Esophagus muscularis mucosa (tissue), 4 donors: ENCODE measurements at regions not wholly inside any gene's neighbourhood (a gene's known extent, or its start where the extent isn't known, plus 50 kb on each side); places are given as distances from the start of the nearest gene placed in this dataset.

Source experiments
- DNase-seq: peaks from one replicate; pipeline ENCODE4 v3.0.0-alpha.2; 2017; ENCODE audit errors: extremely low spot score
- H3K27ac ChIP-seq, 4 donors: fragments of 200-600 bp; sonication (generic); replicated peaks in 1 of 4; 1 replicate in 3 of 4; 2 replicates in 1 of 4; pipeline ENCODE4 v1.5.1; 2016 to 2019; ENCODE audit warnings: mild to moderate bottlenecking in 1 of 4
- H3K27me3 ChIP-seq, 4 donors: fragments of 200-600 bp; sonication (generic); one replicate each; pipeline versions ENCODE4 v1.5.1 to v1.6.0; 2016 to 2019
- H3K36me3 ChIP-seq, 4 donors: fragments of 200-600 bp; sonication (generic); one replicate each; pipeline ENCODE4 v1.5.1; 2016 to 2019
- H3K4me1 ChIP-seq, 4 donors: fragments of 200-600 bp; sonication (generic); one replicate each; pipeline ENCODE4 v1.5.1; 2016 to 2019
- H3K4me3 ChIP-seq, 4 donors: fragments of 200-600 bp; sonication (generic); 1 replicate in 2 of 4; 2 replicates in 2 of 4; pipeline ENCODE4 v1.5.1; 2016 to 2019; ENCODE audit warnings: mild to moderate bottlenecking in 4 of 4, moderate library complexity in 1 of 4
- H3K9me3 ChIP-seq, 4 donors: fragments of 200-600 bp; sonication (generic); 1 replicate in 3 of 4; 2 replicates in 1 of 4; pipeline ENCODE4 v1.5.1; 2016 to 2019
- CTCF ChIP-seq, 3 experiments: fragments of 200-600 bp in 2 of 3; fragments of 450-650 bp in 1 of 3; sonication (generic) in 2 of 3; IDR thresholded peaks; one replicate each; pipeline ENCODE4 v1.5.1; 2017 to 2019; ENCODE audit warnings: antibody characterized with exemption in 3 of 3, mild to moderate bottlenecking in 2 of 3, moderate library complexity in 1 of 3
- EP300 ChIP-seq: sonication (generic); formaldehyde crosslinking; IDR thresholded peaks from one replicate; pipeline ENCODE4 v1.6.1; 2017; ENCODE audit warnings: antibody characterized with exemption
- POLR2A ChIP-seq: fragments of 450-650 bp; IDR thresholded peaks from one replicate; pipeline ENCODE4 v1.6.1; 2017; ENCODE audit warnings: antibody characterized with exemption, moderate library complexity, mild to moderate bottlenecking, low read depth
- POLR2AphosphoS5 ChIP-seq, 2 donors: sonication (generic); formaldehyde crosslinking; IDR thresholded peaks; one replicate each; pipeline ENCODE4 v1.6.1; 2017; ENCODE audit warnings: antibody characterized with exemption in 2 of 2
- WGBS: methylation state at CpG from one replicate; pipeline ENCODE4 v1.1.5; 2018; 5-methylcytosine and 5-hydroxymethylcytosine counted together
- intact Hi-C: fragments of 100-400 bp; cut with DNase I; formaldehyde crosslinking; loops from one replicate; pipeline ENCODE4 v1.15.1; 2023

- 92% methylated on average over 2 of the region's 2 CpGs for WGBS
Measured at GRCh38 chr11:28924004-28924403, 815.8 kb downstream of the METTL15 start.

DNA sequence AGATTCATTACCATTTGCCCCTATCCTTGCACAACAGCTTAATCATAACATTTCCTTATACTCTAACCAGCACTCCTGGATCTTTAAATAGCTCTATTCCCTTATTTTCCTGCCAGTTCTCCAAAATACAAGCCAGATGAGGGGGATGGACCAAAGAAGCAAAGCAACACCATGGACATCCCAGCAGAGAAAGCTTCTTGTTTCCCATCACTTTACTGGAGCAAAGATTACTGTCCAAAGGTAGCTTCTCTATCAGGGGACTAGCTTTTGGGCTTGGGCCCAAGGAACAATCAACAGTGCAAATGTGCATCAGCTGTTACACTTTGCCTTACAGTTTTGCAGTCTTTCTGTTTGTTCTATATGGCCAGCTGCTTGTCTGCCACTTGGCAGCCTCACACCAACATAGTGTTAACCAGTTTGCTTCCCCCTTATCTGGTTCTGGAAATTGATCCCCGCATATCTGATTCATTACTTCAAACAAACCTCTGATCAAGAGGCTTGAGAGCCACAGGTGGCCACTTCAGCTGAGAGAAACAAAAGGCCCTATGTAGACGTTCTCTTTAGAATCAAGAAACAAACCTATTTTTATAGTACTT lies 814.3 kb downstream of the METTL15 start:
- no peak for DNase-seq
- Histone ChIP-seq H3K9me3 (no peaks in the 10 kb centered on the region), H3K4me1 (no peaks in the 10 kb centered on the region), H3K27me3 (no peaks in the 10 kb centered on the region), H3K27ac (no peak overlapping the region), H3K4me3 (no peak overlapping the region), H3K36me3 (no peaks in the 10 kb centered on the region)
- intact Hi-C loops: no loop called here
- no peak for TF ChIP-seq POLR2AphosphoS5 (IDR thresholded peaks at IDR 0.05)
- no peak for TF ChIP-seq CTCF (IDR thresholded peaks at IDR 0.05)
- TF ChIP-seq EP300: no peak
- TF ChIP-seq POLR2A: no peak
- WGBS: 79% methylated on average over 2 of the region's 2 CpGs

More at GRCh38 chr11:28924004-28924403, 815.8 kb downstream of the METTL15 start:
- TF ChIP-seq CTCF (IDR thresholded peaks at IDR 0.05) (no peak), POLR2A (no peak), POLR2AphosphoS5 (IDR thresholded peaks at IDR 0.05) (no peak), EP300 (no peak)
- Histone ChIP-seq H3K4me3 (no peak overlapping the region), H3K36me3 (no peaks in the 10 kb centered on the region), H3K27ac (no peak overlapping the region), H3K27me3 (no peaks in the 10 kb centered on the region), H3K9me3 (no peaks in the 10 kb centered on the region), H3K4me1 (no peaks in the 10 kb centered on the region)
- no peak for DNase-seq
- intact Hi-C loops: no loop called here

DNA sequence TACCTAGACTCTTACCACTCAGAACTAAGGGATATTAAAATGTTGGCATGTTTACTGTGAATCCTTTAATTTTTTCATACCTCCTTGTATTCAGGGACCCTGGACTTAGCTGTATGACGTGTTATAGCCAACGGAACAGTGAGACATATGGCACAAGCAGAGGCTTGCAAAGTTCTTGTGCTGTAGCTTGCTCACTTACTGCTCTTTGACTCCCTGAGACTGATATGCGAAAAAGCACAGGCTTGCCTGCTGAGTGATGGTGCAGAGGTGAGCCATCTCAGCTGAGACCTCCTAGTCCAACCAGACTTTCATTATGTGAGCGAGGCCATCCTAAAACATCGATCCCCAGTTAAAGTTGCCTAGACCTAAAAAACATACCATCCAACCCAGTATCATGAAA lies 811.0 kb downstream of the METTL15 start:
- TF ChIP-seq EP300: no peak
- no peak for TF ChIP-seq POLR2A
- no peak for TF ChIP-seq POLR2AphosphoS5 (IDR thresholded peaks at IDR 0.05)
- TF ChIP-seq CTCF (IDR thresholded peaks at IDR 0.05): no peak
- intact Hi-C loops: no loop called here
- Histone ChIP-seq H3K4me1 (no peaks in the 10 kb centered on the region), H3K36me3 (no peaks in the 10 kb centered on the region), H3K27me3 (no peaks in the 10 kb centered on the region), H3K9me3 (no peaks in the 10 kb centered on the region), H3K4me3 (no peak overlapping the region), H3K27ac (no peak overlapping the region)
- WGBS: 92% methylated on average over 5 of the region's 5 CpGs
- no peak for DNase-seq

DNA sequence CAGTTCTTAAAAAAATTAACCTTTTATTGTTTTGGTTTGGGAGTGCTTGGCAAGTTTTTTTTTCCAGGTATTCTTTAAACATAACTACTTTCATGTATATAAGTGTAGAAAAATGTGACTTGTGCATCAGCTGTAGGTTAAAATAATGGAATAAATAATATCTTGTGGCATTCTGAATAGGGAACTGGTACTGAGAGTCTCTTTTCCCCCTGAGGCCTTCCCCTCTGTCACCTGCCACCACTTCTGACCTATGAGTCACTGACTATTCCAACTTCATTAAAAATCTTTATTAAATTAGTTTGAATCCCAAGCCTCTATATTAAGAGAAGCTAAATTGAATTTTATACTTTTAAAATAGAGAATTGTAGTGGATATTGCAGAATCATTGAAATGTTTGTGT lies 805.7 kb downstream of the METTL15 start:
- H3K36me3 ChIP-seq: no peaks in the 10 kb centered on the region
- no peak for DNase-seq
- no peak overlapping the region for H3K27ac ChIP-seq
- intact Hi-C loops: no loop called here
- H3K27me3 ChIP-seq: no peaks in the 10 kb centered on the region
- TF ChIP-seq EP300 (no peak), POLR2AphosphoS5 (IDR thresholded peaks at IDR 0.05) (no peak)
- H3K4me1 ChIP-seq: no peaks in the 10 kb centered on the region
- no peak overlapping the region for H3K4me3 ChIP-seq
- H3K9me3 ChIP-seq: no peaks in the 10 kb centered on the region

DNA sequence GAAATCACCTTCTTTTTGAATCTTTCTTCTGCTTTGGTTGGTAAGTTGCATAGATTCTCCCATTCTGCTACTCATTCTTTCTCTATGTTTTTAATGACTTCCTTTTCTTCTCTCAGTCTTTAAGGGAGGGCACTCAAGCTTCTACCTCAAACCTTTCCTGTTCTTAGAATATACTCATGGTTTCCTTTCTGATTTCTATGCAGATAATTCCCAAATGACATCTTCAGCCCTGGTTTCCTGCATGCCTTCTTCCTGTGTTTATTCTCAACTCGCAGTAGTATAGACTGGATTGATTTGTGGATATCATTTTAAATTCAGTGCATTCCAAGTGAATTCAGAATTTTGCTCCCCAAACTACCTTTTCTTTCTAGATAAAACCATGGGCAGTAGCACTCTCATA lies 803.6 kb downstream of the METTL15 start:
- no peak for DNase-seq
- WGBS: 38% methylated on average over 1 of the region's 1 CpG
- Histone ChIP-seq H3K27me3 (no peaks in the 10 kb centered on the region), H3K4me1 (no peaks in the 10 kb centered on the region), H3K4me3 (no peak overlapping the region), H3K9me3 (no peaks in the 10 kb centered on the region), H3K36me3 (no peaks in the 10 kb centered on the region), H3K27ac (no peak overlapping the region)
- TF ChIP-seq POLR2AphosphoS5 (IDR thresholded peaks at IDR 0.05) (no peak), POLR2A (no peak), CTCF (IDR thresholded peaks at IDR 0.05) (no peak), EP300 (no peak)
- intact Hi-C loops: no loop called here
